ENCODE measurements at regions not wholly inside any gene's neighbourhood (a gene's known extent, or its start where the extent isn't known, plus 50 kb on each side); places are given as distances from the start of the nearest gene placed in this dataset.

DNA sequence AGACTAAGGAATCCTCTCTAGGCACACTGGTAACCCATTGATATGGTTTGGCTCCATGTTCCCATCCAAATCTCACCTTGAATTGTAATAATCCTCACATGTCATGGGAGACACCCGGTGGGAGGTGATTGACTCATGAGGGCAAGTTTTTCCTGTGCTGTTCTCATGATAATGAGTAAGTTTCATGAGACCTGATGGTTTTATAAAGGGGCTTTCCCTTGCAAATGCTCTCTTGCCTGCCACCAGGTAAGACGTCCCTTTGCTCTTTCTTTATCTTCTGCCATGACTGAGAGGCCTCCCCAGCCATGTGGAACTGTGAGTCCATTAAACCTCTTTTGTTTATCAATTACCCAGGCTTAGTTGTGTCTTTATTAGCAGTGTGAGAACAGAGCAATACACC is 81.4 kb upstream of the GPC6 start:
- TF ChIP-seq, protein P1, sequence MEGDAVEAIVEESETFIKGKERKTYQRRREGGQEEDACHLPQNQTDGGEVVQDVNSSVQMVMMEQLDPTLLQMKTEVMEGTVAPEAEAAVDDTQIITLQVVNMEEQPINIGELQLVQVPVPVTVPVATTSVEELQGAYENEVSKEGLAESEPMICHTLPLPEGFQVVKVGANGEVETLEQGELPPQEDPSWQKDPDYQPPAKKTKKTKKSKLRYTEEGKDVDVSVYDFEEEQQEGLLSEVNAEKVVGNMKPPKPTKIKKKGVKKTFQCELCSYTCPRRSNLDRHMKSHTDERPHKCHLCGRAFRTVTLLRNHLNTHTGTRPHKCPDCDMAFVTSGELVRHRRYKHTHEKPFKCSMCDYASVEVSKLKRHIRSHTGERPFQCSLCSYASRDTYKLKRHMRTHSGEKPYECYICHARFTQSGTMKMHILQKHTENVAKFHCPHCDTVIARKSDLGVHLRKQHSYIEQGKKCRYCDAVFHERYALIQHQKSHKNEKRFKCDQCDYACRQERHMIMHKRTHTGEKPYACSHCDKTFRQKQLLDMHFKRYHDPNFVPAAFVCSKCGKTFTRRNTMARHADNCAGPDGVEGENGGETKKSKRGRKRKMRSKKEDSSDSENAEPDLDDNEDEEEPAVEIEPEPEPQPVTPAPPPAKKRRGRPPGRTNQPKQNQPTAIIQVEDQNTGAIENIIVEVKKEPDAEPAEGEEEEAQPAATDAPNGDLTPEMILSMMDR (IDR thresholded peaks at IDR 0.05): no peak
- TF ChIP-seq POLR2A (IDR thresholded peaks at IDR 0.05) (no peak), POLR2AphosphoS5 (IDR thresholded peaks at IDR 0.05) (no peak)
